Testis (tissue), 2 donors: ENCODE measurements at regions not wholly inside any gene's neighbourhood (a gene's known extent, or its start where the extent isn't known, plus 50 kb on each side); places are given as distances from the start of the nearest gene placed in this dataset.

Source experiments
- DNase-seq: peaks from one replicate; pipeline ENCODE4 v3.0.0-alpha.2; 2019
- H3K27ac ChIP-seq, 2 donors: fragments of 200-600 bp; sonication (generic); one replicate each; pipeline ENCODE4 v1.5.1; 2019
- H3K27me3 ChIP-seq: fragments of 200-600 bp; sonication (generic); one replicate; pipeline ENCODE4 v1.5.1; 2019
- H3K36me3 ChIP-seq: fragments of 200-600 bp; sonication (generic); one replicate; pipeline ENCODE4 v1.5.1; 2017; ENCODE audit warnings: low read depth; ENCODE audit errors: missing control alignments
- H3K4me1 ChIP-seq: fragments of 200-600 bp; sonication (generic); one replicate; pipeline ENCODE4 v1.5.1; 2019
- H3K4me3 ChIP-seq, 2 donors: fragments of 200-600 bp; sonication (generic); one replicate each; pipeline ENCODE4 v1.5.1; 2017 to 2019
- H3K9me3 ChIP-seq: fragments of 200-600 bp; sonication (generic); one replicate; pipeline ENCODE4 v1.5.1; 2017
- CTCF ChIP-seq, 3 experiments: fragments of 450-650 bp in 2 of 3; fragments of 200-600 bp in 1 of 3; sonication (generic) in 1 of 3; IDR thresholded peaks; one replicate each; pipeline ENCODE4 v1.5.1; 2016 to 2019; ENCODE audit warnings: antibody characterized with exemption in 3 of 3, mild to moderate bottlenecking in 2 of 3, moderate library complexity in 1 of 3
- POLR2A ChIP-seq: fragments of 450-650 bp; IDR thresholded peaks from one replicate; pipeline ENCODE4 v1.6.1; 2017; ENCODE audit warnings: antibody characterized with exemption, mild to moderate bottlenecking, moderate library complexity
- WGBS, 2 donors: methylation state at CpG; one replicate each; pipeline ENCODE4 v1.1.5; 2018; 5-methylcytosine and 5-hydroxymethylcytosine counted together
- intact Hi-C: fragments of 100-400 bp; cut with DNase I; formaldehyde crosslinking; loops from one replicate; pipeline ENCODE4 v1.15.1; 2023; ENCODE audit warnings: low total_unique reads

GRCh38 chr5:103918668-103919367 lies 356.2 kb upstream of the NUDT12 start:
- no peaks in the 10 kb centered on the region for H3K27me3 ChIP-seq
- DNase-seq: no peak
- intact Hi-C loops: no loop called here
- no peak for TF ChIP-seq CTCF (IDR thresholded peaks at IDR 0.05)
- no peak for TF ChIP-seq POLR2A
- H3K9me3 ChIP-seq: no peaks in the 10 kb centered on the region
- no peaks in the 10 kb centered on the region for H3K36me3 ChIP-seq
- no peaks in the 10 kb centered on the region for H3K4me1 ChIP-seq
- H3K27ac ChIP-seq: no peak overlapping the region
- no peak overlapping the region for H3K4me3 ChIP-seq

GRCh38 chr5:103915081-103915480 lies 352.5 kb upstream of the NUDT12 start:
- Histone ChIP-seq H3K9me3 (no peaks in the 10 kb centered on the region), H3K4me3 (no peak overlapping the region), H3K27ac (no peak overlapping the region), H3K4me1 (no peaks in the 10 kb centered on the region), H3K27me3 (no peaks in the 10 kb centered on the region), H3K36me3 (no peaks in the 10 kb centered on the region)
- DNase-seq: no peak
- intact Hi-C loops: no loop called here
- 87 to 90% methylated on average over 1 of the region's 1 CpG for WGBS, 2 donors
- no peak for TF ChIP-seq CTCF (IDR thresholded peaks at IDR 0.05)
- TF ChIP-seq POLR2A: no peak

- Histone ChIP-seq H3K36me3 (no peaks in the 10 kb centered on the region), H3K4me1 (no peaks in the 10 kb centered on the region), H3K9me3 (no peaks in the 10 kb centered on the region), H3K4me3 (no peak overlapping the region), H3K27me3 (no peaks in the 10 kb centered on the region), H3K27ac (no peak overlapping the region)
- DNase-seq: no peak
- intact Hi-C loops: no loop called here
- 78 to 92% methylated on average over 2 of the region's 2 CpGs for WGBS, 2 donors
- TF ChIP-seq POLR2A (no peak), CTCF (IDR thresholded peaks at IDR 0.05) (no peak)
Measured at GRCh38 chr5:103910786-103911185, 348.2 kb upstream of the NUDT12 start.

- H3K27ac ChIP-seq: no peak overlapping the region
- WGBS, 2 donors: 96 to 97% methylated on average over 2 of the region's 2 CpGs
Measured at GRCh38 chr5:103910011-103910410, 347.4 kb upstream of the NUDT12 start.

More at GRCh38 chr5:103910011-103910410, 347.4 kb upstream of the NUDT12 start:
- Histone ChIP-seq H3K9me3 (no peaks in the 10 kb centered on the region), H3K36me3 (no peaks in the 10 kb centered on the region), H3K27me3 (no peaks in the 10 kb centered on the region), H3K4me1 (no peaks in the 10 kb centered on the region), H3K4me3 (no peak overlapping the region)
- DNase-seq: no peak
- intact Hi-C loops: no loop called here
- TF ChIP-seq POLR2A (no peak), CTCF (IDR thresholded peaks at IDR 0.05) (no peak)
